Astrocyte (in vitro differentiated cells and primary cell): ENCODE measurements at regions not wholly inside any gene's neighbourhood (a gene's known extent, or its start where the extent isn't known, plus 50 kb on each side); places are given as distances from the start of the nearest gene placed in this dataset.

ENCODE experiments used
- DNase-seq: peaks from one replicate; pipeline ENCODE4 v3.0.0-alpha.2; 2010; ENCODE audit warnings: low read depth
- FAIRE-seq: peaks from 2 replicates; lab custom pipeline; 2011; peaks lifted over from hg19 to GRCh38; lab: Jason Lieb, UNC
- H2AFZ ChIP-seq: 2 replicates; pipeline ENCODE4 v1.6.0; 2012; ENCODE audit warnings: low read depth, low read length, inconsistent platforms
- H3K27ac ChIP-seq: 2 replicates; pipeline ENCODE4 v1.5.1; 2011; ENCODE audit warnings: low read depth, low read length, inconsistent platforms
- H3K27me3 ChIP-seq: 2 replicates; pipeline ENCODE4 v1.6.0; 2011; ENCODE audit warnings: low read length, inconsistent platforms; ENCODE audit not compliant: insufficient read depth
- H3K36me3 ChIP-seq: 2 replicates; pipeline ENCODE4 v1.5.1; 2011; ENCODE audit warnings: low read length, inconsistent platforms; ENCODE audit not compliant: insufficient read depth
- H3K4me1 ChIP-seq: 2 replicates; pipeline ENCODE4 v1.5.1; 2011; ENCODE audit warnings: low read length, inconsistent platforms; ENCODE audit not compliant: insufficient read depth
- H3K4me2 ChIP-seq: 2 replicates; pipeline ENCODE4 v1.6.0; 2012; ENCODE audit warnings: low read length, inconsistent platforms
- H3K4me3 ChIP-seq: 2 replicates; pipeline ENCODE4 v1.5.1; 2011; ENCODE audit warnings: low read depth, mild to moderate bottlenecking, low read length, inconsistent platforms; ENCODE audit not compliant: insufficient read depth
- H3K79me2 ChIP-seq: 2 replicates; pipeline ENCODE4 v1.6.0; 2012; ENCODE audit warnings: mild to moderate bottlenecking, low read length, inconsistent platforms; ENCODE audit not compliant: insufficient read depth
- H3K9ac ChIP-seq: 2 replicates; pipeline ENCODE4 v1.6.0; 2012; ENCODE audit warnings: mild to moderate bottlenecking, low read length, inconsistent platforms
- H3K9me3 ChIP-seq: 2 replicates; pipeline ENCODE4 v1.5.1; 2012; ENCODE audit warnings: low read depth, mild to moderate bottlenecking, low read length, inconsistent platforms; ENCODE audit not compliant: insufficient read depth
- H4K20me1 ChIP-seq: 2 replicates; pipeline ENCODE4 v1.6.0; 2012; ENCODE audit warnings: low read length, inconsistent platforms; ENCODE audit not compliant: insufficient read depth
- H3K27ac Mint-ChIP-seq: one replicate; pipeline ENCODE4 v1.8.0; 2021; ENCODE audit warnings: mild to moderate bottlenecking, mixed read lengths; ENCODE audit not compliant: unreplicated experiment
- H3K27me3 Mint-ChIP-seq: one replicate; pipeline ENCODE4 v1.8.0; 2021; ENCODE audit warnings: low read depth, mixed read lengths; ENCODE audit not compliant: unreplicated experiment
- H3K36me3 Mint-ChIP-seq: one replicate; pipeline ENCODE4 v1.8.0; 2021; ENCODE audit warnings: low read depth, mixed read lengths; ENCODE audit not compliant: unreplicated experiment
- H3K4me1 Mint-ChIP-seq: one replicate; pipeline ENCODE4 v1.8.0; 2021; ENCODE audit warnings: low read depth, mixed read lengths; ENCODE audit not compliant: unreplicated experiment
- H3K4me3 Mint-ChIP-seq: one replicate; pipeline ENCODE4 v1.8.0; 2021; ENCODE audit warnings: mild to moderate bottlenecking, moderate library complexity, mixed read lengths; ENCODE audit not compliant: unreplicated experiment
- H3K9me3 Mint-ChIP-seq: one replicate; pipeline ENCODE4 v1.8.0; 2021; ENCODE audit warnings: mild to moderate bottlenecking, mixed read lengths; ENCODE audit not compliant: unreplicated experiment
- CTCF ChIP-seq: IDR thresholded peaks from 2 replicates; pipeline ENCODE4 v1.5.1; 2011; ENCODE audit warnings: low read depth, mild to moderate bottlenecking, inconsistent platforms, low read length, moderate library complexity; ENCODE audit not compliant: insufficient read depth
- EZH2 ChIP-seq: IDR thresholded peaks from 2 replicates; pipeline ENCODE4 v1.6.1; 2012; ENCODE audit warnings: mild to moderate bottlenecking, low read length, inconsistent platforms; ENCODE audit not compliant: insufficient read depth

- no peak for FAIRE-seq
- no peaks in the 10 kb centered on the region for H3K36me3 Mint-ChIP-seq
- H3K27me3 ChIP-seq: no peaks in the 10 kb centered on the region
Measured at GRCh38 chr9:22922222-22922621, 475.6 kb downstream of the DMRTA1 start.

GRCh38 chr9:22954550-22954949, 507.9 kb downstream of the DMRTA1 start:
- TF ChIP-seq EZH2 (no peak), CTCF (no peak)

More at GRCh38 chr9:22922222-22922621, 475.6 kb downstream of the DMRTA1 start:
- Histone ChIP-seq H3K36me3 (no peaks in the 10 kb centered on the region), H3K4me2 (no peak overlapping the region), H3K9ac (no peak overlapping the region), H2AFZ (no peak overlapping the region), H3K9me3 (no peaks in the 10 kb centered on the region), H3K4me1 (no peaks in the 10 kb centered on the region), H3K79me2 (no peaks in the 10 kb centered on the region), H4K20me1 (no peaks in the 10 kb centered on the region), H3K27ac (no peak overlapping the region), H3K4me3 (no peak overlapping the region)
- TF ChIP-seq EZH2 (no peak), CTCF (no peak)
- Mint-ChIP-seq H3K27ac (no peak overlapping the region), H3K4me3 (no peak overlapping the region), H3K4me1 (no peaks in the 10 kb centered on the region), H3K27me3 (peaks cover 4% of the 10 kb centered on the region), H3K9me3 (no peaks in the 10 kb centered on the region)
- DNase-seq: no peak

GRCh38 chr9:22954964-22955363, 508.3 kb downstream of the DMRTA1 start:
- Histone ChIP-seq H3K27ac (no peak overlapping the region), H3K36me3 (no peaks in the 10 kb centered on the region), H3K9ac (no peak overlapping the region), H4K20me1 (no peaks in the 10 kb centered on the region), H3K27me3 (no peaks in the 10 kb centered on the region), H3K4me1 (no peaks in the 10 kb centered on the region), H3K9me3 (no peaks in the 10 kb centered on the region), H3K4me2 (no peak overlapping the region), H2AFZ (no peak overlapping the region), H3K4me3 (no peak overlapping the region), H3K79me2 (no peaks in the 10 kb centered on the region)
- TF ChIP-seq EZH2 (no peak), CTCF (no peak)
- Mint-ChIP-seq H3K9me3 (no peaks in the 10 kb centered on the region), H3K36me3 (no peaks in the 10 kb centered on the region), H3K27ac (no peak overlapping the region), H3K27me3 (no peaks in the 10 kb centered on the region), H3K4me1 (peaks cover 3% of the 10 kb centered on the region), H3K4me3 (no peak overlapping the region)
- FAIRE-seq (no peak), DNase-seq (no peak)

More at GRCh38 chr9:22954550-22954949, 507.9 kb downstream of the DMRTA1 start:
- Mint-ChIP-seq H3K9me3 (no peaks in the 10 kb centered on the region), H3K36me3 (no peaks in the 10 kb centered on the region), H3K27me3 (no peaks in the 10 kb centered on the region), H3K4me1 (peaks cover 3% of the 10 kb centered on the region), H3K27ac (no peak overlapping the region), H3K4me3 (no peak overlapping the region)
- no peaks in the 10 kb centered on the region for H3K36me3 ChIP-seq
- H3K27me3 ChIP-seq: no peaks in the 10 kb centered on the region
- no peak overlapping the region for H3K4me2 ChIP-seq
- H3K4me3 ChIP-seq: no peak overlapping the region
- H3K79me2 ChIP-seq: no peaks in the 10 kb centered on the region
- no peak for DNase-seq
- H3K9ac ChIP-seq: no peak overlapping the region
- H3K4me1 ChIP-seq: no peaks in the 10 kb centered on the region
- no peak for FAIRE-seq
- H3K27ac ChIP-seq: no peak overlapping the region
- H4K20me1 ChIP-seq: no peaks in the 10 kb centered on the region
- no peaks in the 10 kb centered on the region for H3K9me3 ChIP-seq
- H2AFZ ChIP-seq: no peak overlapping the region
